Keratinocyte (primary cell): ENCODE measurements at regions not wholly inside any gene's neighbourhood (a gene's known extent, or its start where the extent isn't known, plus 50 kb on each side); places are given as distances from the start of the nearest gene placed in this dataset.

Experiments used
- DNase-seq: peaks from one replicate; pipeline ENCODE4 v3.0.0-alpha.2; 2011; ENCODE audit warnings: low read depth, missing footprints, low spot score
- FAIRE-seq: peaks from 2 replicates; lab custom pipeline; 2011; peaks lifted over from hg19 to GRCh38; lab: Jason Lieb, UNC
- H2AFZ ChIP-seq: 2 replicates; pipeline ENCODE4 v1.6.0; 2012; ENCODE audit warnings: low read length, control low read depth, inconsistent platforms; ENCODE audit not compliant: control insufficient read depth
- H3K27ac ChIP-seq: 2 replicates; pipeline ENCODE4 v1.5.1; 2011; ENCODE audit warnings: low read length; ENCODE audit not compliant: control insufficient read depth, insufficient read depth
- H3K27me3 ChIP-seq: 3 replicates; pipeline ENCODE4 v1.6.0; 2011; ENCODE audit warnings: low read length; ENCODE audit not compliant: control insufficient read depth, insufficient read depth; ENCODE audit errors: extremely low read depth
- H3K36me3 ChIP-seq, 2 experiments: 2 replicates in 1 of 2; 3 replicates in 1 of 2; pipeline ENCODE4 v1.5.1; 2011; ENCODE audit warnings: low read length in 2 of 2, mild to moderate bottlenecking in 1 of 2; ENCODE audit not compliant: control insufficient read depth in 2 of 2, insufficient read depth in 2 of 2; ENCODE audit errors: extremely low read depth in 1 of 2
- H3K4me1 ChIP-seq: 3 replicates; pipeline ENCODE4 v1.5.1; 2011; ENCODE audit warnings: low read length; ENCODE audit not compliant: control insufficient read depth, insufficient read depth; ENCODE audit errors: extremely low read depth
- H3K4me2 ChIP-seq: 3 replicates; pipeline ENCODE4 v1.6.0; 2011; ENCODE audit warnings: low read depth, low read length; ENCODE audit not compliant: control insufficient read depth, insufficient read depth; ENCODE audit errors: extremely low read depth
- H3K4me3 ChIP-seq, 3 experiments: fragments of 200-600 bp in 1 of 3; sonication (generic) in 1 of 3; 2 replicates in 2 of 3; 3 replicates in 1 of 3; pipeline ENCODE4 v1.5.1; 2011 to 2016; ENCODE audit warnings: low read length in 3 of 3, mild to moderate bottlenecking in 3 of 3, control low read depth in 2 of 3, inconsistent platforms in 1 of 3, low read depth in 1 of 3, mixed read lengths in 1 of 3, mixed run types in 1 of 3, moderate library complexity in 1 of 3; ENCODE audit not compliant: control insufficient read depth in 2 of 3, insufficient read depth in 2 of 3; ENCODE audit errors: extremely low read depth in 1 of 3
- H3K79me2 ChIP-seq: 2 replicates; pipeline ENCODE4 v1.6.0; 2012; ENCODE audit warnings: low read length; ENCODE audit not compliant: control insufficient read depth, insufficient read depth
- H3K9ac ChIP-seq: 3 replicates; pipeline ENCODE4 v1.6.0; 2011; ENCODE audit warnings: low read length; ENCODE audit not compliant: control insufficient read depth, insufficient read depth; ENCODE audit errors: extremely low read depth
- H3K9me1 ChIP-seq: 3 replicates; pipeline ENCODE4 v1.6.0; 2011; ENCODE audit warnings: low read length; ENCODE audit not compliant: control insufficient read depth, insufficient read depth; ENCODE audit errors: extremely low read depth
- H3K9me3 ChIP-seq: 2 replicates; pipeline ENCODE4 v1.5.1; 2012; ENCODE audit warnings: low read depth, low read length; ENCODE audit not compliant: control insufficient read depth
- H4K20me1 ChIP-seq: 3 replicates; pipeline ENCODE4 v1.6.0; 2011; ENCODE audit warnings: low read length; ENCODE audit not compliant: control insufficient read depth, insufficient read depth; ENCODE audit errors: extremely low read depth
- EZH2 ChIP-seq: IDR thresholded peaks from one replicate; pipeline ENCODE4 v1.6.1; 2012; ENCODE audit warnings: inconsistent platforms, mild to moderate bottlenecking, low read length, moderate library complexity
- dilution Hi-C: fragments of 300-500 bp; cut with MboI; formaldehyde crosslinking; loops from one replicate; pipeline ENCODE4 v1.7.0; 2020; ENCODE audit warnings: low sequenced_read_pairs; ENCODE audit not compliant: extremely low pct_ligation_motif_present
- TF ChIP-seq, protein P1 (sequence below), 3 experiments: IDR thresholded peaks in 1 of 3; conservative IDR thresholded peaks in 1 of 3; optimal IDR thresholded peaks in 1 of 3; 2 replicates in 2 of 3; 3 replicates in 1 of 3; pipeline versions ENCODE3 to v1.5.1; 2011; ENCODE audit warnings: low read length in 3 of 3, mild to moderate bottlenecking in 3 of 3, moderate library complexity in 2 of 3, control low read depth in 1 of 3, inconsistent platforms in 1 of 3; ENCODE audit not compliant: insufficient read depth in 2 of 3; ENCODE audit errors: extremely low read depth in 1 of 3

DNA sequence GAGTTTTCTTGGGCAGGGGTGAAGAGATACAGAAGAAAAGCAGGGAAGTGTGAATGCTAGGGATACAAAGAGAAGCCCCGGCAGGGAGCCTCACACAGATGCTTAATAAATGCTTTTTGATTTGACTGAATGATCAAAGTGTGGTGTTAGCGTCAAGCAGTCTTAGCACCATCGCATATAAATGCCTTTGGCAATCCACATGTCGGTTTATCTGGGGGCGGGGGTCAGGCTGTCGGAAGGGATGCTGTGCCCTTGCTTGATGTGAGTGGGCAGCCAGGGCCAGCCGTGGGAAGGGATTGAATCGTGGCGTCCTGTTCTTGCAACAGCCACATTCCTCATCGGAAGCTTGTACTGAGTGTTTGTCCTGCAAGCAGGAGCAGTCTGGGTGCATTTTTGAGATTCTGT, 173.1 kb downstream of the LACC1 start:
- H3K4me2 ChIP-seq = no peak overlapping the region
- no peaks in the 10 kb centered on the region for H3K27me3 ChIP-seq
- TF ChIP-seq, protein P1, sequence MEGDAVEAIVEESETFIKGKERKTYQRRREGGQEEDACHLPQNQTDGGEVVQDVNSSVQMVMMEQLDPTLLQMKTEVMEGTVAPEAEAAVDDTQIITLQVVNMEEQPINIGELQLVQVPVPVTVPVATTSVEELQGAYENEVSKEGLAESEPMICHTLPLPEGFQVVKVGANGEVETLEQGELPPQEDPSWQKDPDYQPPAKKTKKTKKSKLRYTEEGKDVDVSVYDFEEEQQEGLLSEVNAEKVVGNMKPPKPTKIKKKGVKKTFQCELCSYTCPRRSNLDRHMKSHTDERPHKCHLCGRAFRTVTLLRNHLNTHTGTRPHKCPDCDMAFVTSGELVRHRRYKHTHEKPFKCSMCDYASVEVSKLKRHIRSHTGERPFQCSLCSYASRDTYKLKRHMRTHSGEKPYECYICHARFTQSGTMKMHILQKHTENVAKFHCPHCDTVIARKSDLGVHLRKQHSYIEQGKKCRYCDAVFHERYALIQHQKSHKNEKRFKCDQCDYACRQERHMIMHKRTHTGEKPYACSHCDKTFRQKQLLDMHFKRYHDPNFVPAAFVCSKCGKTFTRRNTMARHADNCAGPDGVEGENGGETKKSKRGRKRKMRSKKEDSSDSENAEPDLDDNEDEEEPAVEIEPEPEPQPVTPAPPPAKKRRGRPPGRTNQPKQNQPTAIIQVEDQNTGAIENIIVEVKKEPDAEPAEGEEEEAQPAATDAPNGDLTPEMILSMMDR (optimal IDR thresholded peaks at IDR 0.05 in 1 of 3, IDR thresholded peaks at IDR 0.05 in 1 of 3, conservative IDR thresholded peaks at IDR 0.05 in 1 of 3; ENCODE audit: extremely low read depth in 1 of 3, insufficient read depth in 2 of 3, low read length in 3 of 3) = no peak
- TF ChIP-seq EZH2 = no peak
- no peak overlapping the region for H2AFZ ChIP-seq
- no peaks in the 10 kb centered on the region for H3K9me3 ChIP-seq
- H3K9me1 ChIP-seq = no peaks in the 10 kb centered on the region
- dilution Hi-C loops = no loop called here
- no peak overlapping the region for H3K4me3 ChIP-seq
- H3K27ac ChIP-seq = no peak overlapping the region
- no peaks in the 10 kb centered on the region for H4K20me1 ChIP-seq
- H3K4me1 ChIP-seq = peaks cover 6% of the 10 kb centered on the region
- no peaks in the 10 kb centered on the region for H3K36me3 ChIP-seq
- H3K79me2 ChIP-seq = no peaks in the 10 kb centered on the region
- no peak overlapping the region for H3K9ac ChIP-seq
- DNase-seq (no peak), FAIRE-seq (no peak)

DNA sequence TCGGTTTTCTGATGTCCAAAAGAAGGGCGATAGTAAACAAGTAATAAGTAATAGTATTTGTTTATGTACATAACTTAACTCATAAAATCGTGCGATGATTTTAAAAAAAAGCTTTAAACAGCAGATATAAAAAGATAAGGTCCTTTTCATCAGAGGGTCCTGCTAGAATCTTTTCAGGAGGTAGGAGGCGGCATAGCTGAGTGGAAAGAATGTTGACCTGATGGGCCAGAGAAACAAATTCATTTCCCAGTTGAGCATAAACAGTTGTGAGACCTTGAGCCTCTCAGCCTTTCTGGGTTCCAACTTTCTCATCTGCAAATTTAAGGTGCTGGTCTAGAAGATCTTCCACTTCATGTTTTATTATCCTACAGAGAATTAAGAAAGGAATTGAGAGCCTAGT, 173.5 kb downstream of the LACC1 start:
- Histone ChIP-seq H3K9me3 (no peaks in the 10 kb centered on the region), H3K4me2 (no peak overlapping the region), H3K36me3 (no peaks in the 10 kb centered on the region), H3K9me1 (no peaks in the 10 kb centered on the region), H3K4me3 (no peak overlapping the region), H3K9ac (no peak overlapping the region), H3K27ac (no peak overlapping the region), H4K20me1 (no peaks in the 10 kb centered on the region), H3K4me1 (peaks cover 6% of the 10 kb centered on the region), H2AFZ (no peak overlapping the region), H3K27me3 (no peaks in the 10 kb centered on the region), H3K79me2 (no peaks in the 10 kb centered on the region)
- TF ChIP-seq EZH2 = no peak
- TF ChIP-seq, protein P1 (optimal IDR thresholded peaks at IDR 0.05 in 1 of 3, IDR thresholded peaks at IDR 0.05 in 1 of 3, conservative IDR thresholded peaks at IDR 0.05 in 1 of 3; ENCODE audit: extremely low read depth in 1 of 3, insufficient read depth in 2 of 3, low read length in 3 of 3) = no peak
- no peak for FAIRE-seq
- dilution Hi-C loops = no loop called here
- no peak for DNase-seq
